OCI-LY1 (cell line): ENCODE measurements at regions not wholly inside any gene's neighbourhood (a gene's known extent, or its start where the extent isn't known, plus 50 kb on each side); places are given as distances from the start of the nearest gene placed in this dataset.

Source experiments
- H2AFZ ChIP-seq: fragments of 200-600 bp; sonication (generic), shearing (Covaris generic); 2 replicates; pipeline ENCODE4 v1.6.0; 2014; ENCODE audit warnings: antibody characterized with exemption, mild to moderate bottlenecking, low read length
- H3F3A ChIP-seq: fragments of 200-600 bp; sonication (generic), shearing (Covaris generic); 2 replicates; pipeline ENCODE4 v1.6.0; 2014; ENCODE audit warnings: mild to moderate bottlenecking, antibody characterized with exemption, low read length, moderate library complexity; ENCODE audit not compliant: insufficient read depth
- H3K27ac ChIP-seq: fragments of 200-600 bp; sonication (generic); 2 replicates; pipeline ENCODE4 v1.5.1; 2014; ENCODE audit warnings: low read length, mixed run types, mild to moderate bottlenecking, low read depth; ENCODE audit not compliant: poor library complexity, severe bottlenecking
- H3K27me3 ChIP-seq: fragments of 200-600 bp; sonication (generic); 2 replicates; pipeline ENCODE4 v1.6.0; 2014; ENCODE audit warnings: antibody characterized with exemption, mild to moderate bottlenecking, low read length, moderate library complexity; ENCODE audit not compliant: insufficient read depth
- H3K36me3 ChIP-seq: fragments of 200-600 bp; sonication (generic); 2 replicates; pipeline ENCODE4 v1.6.1; 2014; ENCODE audit warnings: mild to moderate bottlenecking, antibody characterized with exemption, low read length, moderate library complexity, mixed read lengths; ENCODE audit not compliant: insufficient read depth
- H3K4me1 ChIP-seq: fragments of 200-600 bp; sonication (generic); 2 replicates; pipeline ENCODE4 v1.5.1; 2014; ENCODE audit warnings: mild to moderate bottlenecking, low read length, moderate library complexity; ENCODE audit not compliant: insufficient read depth, severe bottlenecking
- H3K4me2 ChIP-seq: fragments of 200-600 bp; sonication (generic), shearing (Covaris generic); 2 replicates; pipeline ENCODE4 v1.6.1; 2014; ENCODE audit warnings: low read length
- H3K4me3 ChIP-seq: fragments of 200-600 bp; sonication (generic); 2 replicates; pipeline ENCODE4 v1.5.1; 2014; ENCODE audit warnings: low read length, low read depth, mild to moderate bottlenecking, mixed read lengths; ENCODE audit not compliant: poor library complexity, severe bottlenecking
- H3K79me2 ChIP-seq: fragments of 200-600 bp; shearing (Covaris generic); 2 replicates; pipeline ENCODE4 v1.6.1; 2016; ENCODE audit warnings: mixed run types, low read length, mixed read lengths; ENCODE audit not compliant: insufficient read depth
- H3K9ac ChIP-seq: fragments of 200-600 bp; sonication (generic), shearing (Covaris generic); 2 replicates; pipeline ENCODE4 v1.6.1; 2014; ENCODE audit warnings: mild to moderate bottlenecking, low read length, mixed read lengths
- H3K9me2 ChIP-seq: fragments of 200-600 bp; sonication (generic), shearing (Covaris generic); 2 replicates; pipeline ENCODE4 v1.6.1; 2014; ENCODE audit warnings: low read depth, mild to moderate bottlenecking, low read length, mixed read lengths
- H3K9me3 ChIP-seq: fragments of 200-600 bp; shearing (Covaris generic); 2 replicates; pipeline ENCODE4 v1.6.1; 2014; ENCODE audit warnings: low read length, mixed read lengths
- H4K20me1 ChIP-seq: fragments of 200-600 bp; sonication (generic), shearing (Covaris generic); 2 replicates; pipeline ENCODE4 v1.6.0; 2016; ENCODE audit warnings: mild to moderate bottlenecking, low read length; ENCODE audit not compliant: insufficient read depth
- EZH2 ChIP-seq: fragments of 200-600 bp; sonication (generic), shearing (Covaris generic); IDR thresholded peaks from 2 replicates; pipeline ENCODE4 v1.8.0; 2017; ENCODE audit warnings: borderline replicate concordance, mixed run types, mild to moderate bottlenecking, antibody characterized with exemption, low read length, moderate library complexity, mixed read lengths
- TF ChIP-seq, protein P1 (sequence below): fragments of 200-600 bp; sonication (generic), shearing (Covaris generic); IDR thresholded peaks from 2 replicates; pipeline ENCODE4 v1.5.1; 2017; ENCODE audit warnings: mild to moderate bottlenecking, antibody characterized with exemption, low read length, moderate library complexity, mixed read lengths

DNA sequence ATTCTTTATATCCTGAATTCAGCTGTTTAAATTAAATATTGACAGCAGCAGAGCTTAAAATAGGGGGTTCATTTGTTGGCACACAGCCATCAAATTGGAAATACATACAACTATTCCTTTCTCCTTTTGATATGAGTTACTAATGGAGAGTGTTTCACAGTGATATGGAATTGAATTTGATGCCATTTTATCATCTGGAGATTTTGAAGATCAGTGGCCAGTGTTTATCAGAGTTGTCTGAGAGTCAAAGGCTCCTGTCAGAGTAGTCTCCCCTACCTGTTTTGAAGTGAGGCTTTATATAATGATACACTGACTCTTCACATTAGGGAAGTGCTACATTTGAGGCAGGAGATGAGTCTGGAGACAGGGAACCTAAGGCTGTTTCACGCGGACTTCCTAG lies 1286.3 kb downstream of the TECRL start:
- Histone ChIP-seq H3K79me2 (no peaks in the 10 kb centered on the region), H2AFZ (no peak overlapping the region), H3F3A (no peaks in the 10 kb centered on the region), H3K4me1 (no peaks in the 10 kb centered on the region), H3K27ac (no peak overlapping the region), H3K4me2 (no peak overlapping the region), H3K9me3 (no peaks in the 10 kb centered on the region), H3K36me3 (no peaks in the 10 kb centered on the region), H3K4me3 (no peak overlapping the region), H4K20me1 (no peaks in the 10 kb centered on the region), H3K9me2 (no peaks in the 10 kb centered on the region), H3K9ac (no peak overlapping the region), H3K27me3 (no peaks in the 10 kb centered on the region)
- TF ChIP-seq, protein P1, sequence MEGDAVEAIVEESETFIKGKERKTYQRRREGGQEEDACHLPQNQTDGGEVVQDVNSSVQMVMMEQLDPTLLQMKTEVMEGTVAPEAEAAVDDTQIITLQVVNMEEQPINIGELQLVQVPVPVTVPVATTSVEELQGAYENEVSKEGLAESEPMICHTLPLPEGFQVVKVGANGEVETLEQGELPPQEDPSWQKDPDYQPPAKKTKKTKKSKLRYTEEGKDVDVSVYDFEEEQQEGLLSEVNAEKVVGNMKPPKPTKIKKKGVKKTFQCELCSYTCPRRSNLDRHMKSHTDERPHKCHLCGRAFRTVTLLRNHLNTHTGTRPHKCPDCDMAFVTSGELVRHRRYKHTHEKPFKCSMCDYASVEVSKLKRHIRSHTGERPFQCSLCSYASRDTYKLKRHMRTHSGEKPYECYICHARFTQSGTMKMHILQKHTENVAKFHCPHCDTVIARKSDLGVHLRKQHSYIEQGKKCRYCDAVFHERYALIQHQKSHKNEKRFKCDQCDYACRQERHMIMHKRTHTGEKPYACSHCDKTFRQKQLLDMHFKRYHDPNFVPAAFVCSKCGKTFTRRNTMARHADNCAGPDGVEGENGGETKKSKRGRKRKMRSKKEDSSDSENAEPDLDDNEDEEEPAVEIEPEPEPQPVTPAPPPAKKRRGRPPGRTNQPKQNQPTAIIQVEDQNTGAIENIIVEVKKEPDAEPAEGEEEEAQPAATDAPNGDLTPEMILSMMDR = no peak
- no peak for TF ChIP-seq EZH2

DNA sequence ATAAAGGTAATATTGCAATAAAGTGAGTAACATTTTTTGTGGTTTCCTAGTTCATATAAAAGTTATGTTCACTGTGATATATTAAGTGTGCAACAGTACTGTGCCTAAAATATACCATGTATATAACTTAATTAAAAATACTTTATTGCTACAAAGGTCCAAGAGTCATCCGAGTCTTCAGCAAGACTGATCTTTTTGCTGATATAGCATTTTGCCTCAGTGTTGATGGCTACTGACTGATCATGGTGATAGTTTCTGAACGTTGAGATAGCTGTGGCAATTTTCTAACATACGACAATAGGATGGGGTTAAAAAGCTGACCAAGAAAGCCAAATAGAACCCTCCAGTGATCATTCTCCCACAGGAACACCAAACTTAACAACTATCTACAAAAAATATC lies 1302.7 kb downstream of the TECRL start:
- Histone ChIP-seq H3K27me3 (no peaks in the 10 kb centered on the region), H3K9ac (no peak overlapping the region), H3K9me3 (no peaks in the 10 kb centered on the region), H2AFZ (no peak overlapping the region), H3K4me3 (no peak overlapping the region), H3K4me1 (no peaks in the 10 kb centered on the region), H3F3A (no peaks in the 10 kb centered on the region), H3K27ac (no peak overlapping the region), H3K9me2 (no peaks in the 10 kb centered on the region), H4K20me1 (no peaks in the 10 kb centered on the region), H3K79me2 (no peaks in the 10 kb centered on the region), H3K4me2 (no peak overlapping the region), H3K36me3 (no peaks in the 10 kb centered on the region)
- TF ChIP-seq, protein P1 = no peak
- no peak for TF ChIP-seq EZH2

DNA sequence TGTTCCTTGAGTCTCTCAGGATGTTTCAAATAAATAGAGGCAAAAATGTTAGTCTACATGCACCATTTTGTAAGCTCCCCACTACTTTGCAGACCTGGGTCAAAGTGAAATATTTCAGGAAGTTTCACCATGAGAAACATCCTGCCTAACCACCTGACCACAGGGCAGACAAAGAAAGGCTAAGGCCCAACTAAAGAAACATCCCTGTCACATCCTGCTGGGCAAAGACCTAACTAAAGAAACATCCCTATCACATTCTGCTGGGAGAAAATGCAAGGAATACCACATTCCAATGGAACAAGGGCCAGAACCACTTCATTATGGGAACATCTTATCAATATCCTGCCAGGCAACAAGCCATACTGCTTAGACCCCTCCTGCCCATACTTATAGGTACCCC lies 1303.4 kb downstream of the TECRL start:
- Histone ChIP-seq H3K4me1 (no peaks in the 10 kb centered on the region), H3K9me2 (no peaks in the 10 kb centered on the region), H4K20me1 (no peaks in the 10 kb centered on the region), H3K4me3 (no peak overlapping the region), H3K9ac (no peak overlapping the region), H3K27me3 (no peaks in the 10 kb centered on the region), H2AFZ (no peak overlapping the region), H3K36me3 (no peaks in the 10 kb centered on the region), H3K4me2 (no peak overlapping the region), H3K79me2 (no peaks in the 10 kb centered on the region), H3F3A (no peaks in the 10 kb centered on the region), H3K27ac (no peak overlapping the region), H3K9me3 (no peaks in the 10 kb centered on the region)
- TF ChIP-seq, protein P1 = no peak
- no peak for TF ChIP-seq EZH2
